Stimulated activated CD4-positive, alpha-beta T cell treated with anti-CD3 and anti-CD28 coated beads, Interleukin-4, amount 100 ng/mL, for 24 hours (primary cell): ENCODE measurements at regions not wholly inside any gene's neighbourhood (a gene's known extent, or its start where the extent isn't known, plus 50 kb on each side); places are given as distances from the start of the nearest gene placed in this dataset.

Experiments
- DNase-seq: peaks from one replicate; pipeline ENCODE4 v3.0.0-alpha.2; 2020

DNA sequence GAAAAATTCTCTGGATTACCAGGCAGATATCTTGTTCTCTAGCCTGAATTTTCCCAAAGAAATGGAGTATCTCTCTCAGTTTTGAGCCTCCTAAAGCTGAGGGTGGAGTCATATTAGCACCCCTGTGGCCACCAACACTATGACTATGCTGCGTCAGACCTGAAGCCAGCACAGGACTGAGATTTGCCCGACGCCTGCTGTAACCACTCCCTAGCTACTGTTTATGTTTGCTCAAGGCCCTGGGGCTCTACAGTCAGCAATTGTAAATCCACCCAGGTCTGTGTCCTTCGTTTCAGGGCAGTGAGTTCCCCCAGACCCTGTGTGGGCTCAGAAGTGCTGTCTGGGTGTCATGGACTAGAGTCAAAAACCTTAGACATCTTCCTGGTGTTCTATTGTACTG lies 61.4 kb downstream of the ZXDA start:
- no peak for DNase-seq

DNA sequence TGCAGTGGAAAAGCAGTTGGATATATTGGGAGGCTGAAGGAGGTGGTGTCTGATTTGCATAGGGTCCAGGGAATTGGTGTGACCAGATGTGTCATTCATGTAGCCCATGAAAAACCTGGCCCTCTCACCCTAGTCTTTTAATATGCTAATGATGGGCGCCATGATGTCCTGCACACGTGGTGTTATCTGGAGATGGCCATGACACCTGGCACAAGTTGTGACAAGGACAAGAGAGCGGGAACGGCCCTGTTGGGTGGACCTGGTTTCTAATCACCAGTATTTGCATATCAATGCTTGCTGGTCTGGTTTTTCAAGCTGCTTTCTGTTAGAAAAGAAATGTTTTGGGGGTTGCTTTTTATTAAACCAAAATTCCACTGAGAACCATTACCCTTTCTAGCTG lies 87.4 kb downstream of the ZXDA start:
- no peak for DNase-seq

DNA sequence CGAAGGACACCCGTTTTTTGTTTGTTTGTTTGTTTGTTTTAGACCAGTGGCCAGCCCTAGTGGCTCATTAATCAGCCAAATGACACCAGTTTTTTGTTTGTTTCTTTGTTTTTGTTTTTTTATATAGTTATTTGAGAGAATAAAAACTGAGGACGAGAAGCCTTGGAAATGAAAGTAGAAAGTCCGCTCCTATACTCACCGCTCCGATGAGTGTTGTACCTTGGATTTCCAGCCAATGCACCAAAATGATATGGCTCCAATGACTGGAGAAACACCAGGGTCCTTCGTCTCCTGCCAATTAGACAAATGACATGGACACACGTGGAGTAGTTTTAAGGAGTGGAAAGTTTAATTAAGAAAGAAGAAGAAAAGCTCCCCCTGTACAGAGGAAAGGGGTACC lies 87.9 kb downstream of the ZXDA start:
- DNase-seq: no peak

DNA sequence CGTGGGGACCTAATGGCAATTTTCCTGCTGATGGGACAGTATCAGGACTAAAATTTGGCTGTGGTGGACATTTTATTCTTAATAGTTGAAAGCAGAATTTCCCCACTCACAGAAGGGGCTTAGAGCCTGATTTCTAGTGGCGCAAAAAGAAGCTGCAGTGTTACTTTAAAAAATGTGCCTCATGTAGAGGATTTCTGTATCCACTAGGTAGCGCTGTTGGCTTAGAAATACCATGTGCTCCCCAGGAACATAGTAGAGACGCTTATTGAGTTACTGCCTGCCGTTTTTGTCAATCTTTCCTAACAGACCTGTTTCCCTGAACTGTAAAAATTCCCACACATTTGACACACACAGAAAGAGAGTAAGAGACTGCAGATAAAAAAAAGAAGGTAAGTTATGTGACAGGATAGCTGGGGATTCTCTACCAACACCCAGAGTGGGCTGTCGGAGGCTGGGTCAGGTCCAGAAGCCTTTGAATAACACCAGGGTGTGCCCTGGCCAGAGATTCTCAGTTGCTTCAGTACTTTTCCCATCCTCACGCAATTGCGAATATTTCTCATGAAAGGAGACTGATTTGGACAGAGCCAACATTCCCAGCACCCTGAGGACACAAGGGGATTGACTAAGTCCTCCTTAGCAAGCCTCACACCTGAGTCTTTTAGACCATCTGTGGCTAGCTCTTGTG lies 88.4 kb downstream of the ZXDA start:
- DNase-seq: peak; percentile 38

DNA sequence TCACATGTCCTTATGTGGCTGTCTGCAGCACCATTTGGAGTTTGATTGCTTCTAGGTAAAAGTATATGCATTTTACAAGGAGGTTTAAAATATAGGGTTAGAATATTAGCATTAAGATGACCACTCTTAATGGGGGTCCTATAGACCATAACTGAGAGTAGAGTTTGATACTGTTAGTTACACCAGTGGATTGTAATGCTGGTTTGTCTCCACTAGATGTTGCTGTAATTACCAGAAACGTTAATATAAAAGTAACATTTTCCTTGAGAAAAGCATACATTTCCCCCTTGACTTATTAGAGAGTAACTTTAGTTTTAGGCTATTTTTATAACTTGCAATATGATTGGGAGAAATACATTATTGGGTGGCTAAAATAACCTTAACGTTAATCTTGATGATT lies 93.0 kb downstream of the ZXDA start:
- no peak for DNase-seq

DNA sequence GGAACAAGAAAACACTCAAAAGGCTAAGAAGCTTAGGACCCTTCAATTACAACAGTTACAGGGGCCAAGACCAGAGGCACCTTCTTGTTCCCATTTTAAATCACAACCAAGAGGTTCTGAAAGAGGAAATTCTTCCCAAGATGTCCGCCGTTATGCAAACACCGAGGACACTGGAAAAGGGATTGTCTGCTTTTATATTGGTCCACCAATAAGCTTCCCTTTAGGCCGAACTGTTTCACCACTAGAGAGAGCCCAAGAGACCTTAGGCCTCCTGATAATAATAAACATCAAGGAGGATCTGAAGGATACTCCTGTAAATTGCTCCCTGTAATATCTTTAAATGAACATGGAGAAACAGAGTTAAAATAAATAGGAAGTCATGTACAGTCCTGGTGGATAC lies 92.6 kb upstream of the NLRP2B start:
- no peak for DNase-seq

DNA sequence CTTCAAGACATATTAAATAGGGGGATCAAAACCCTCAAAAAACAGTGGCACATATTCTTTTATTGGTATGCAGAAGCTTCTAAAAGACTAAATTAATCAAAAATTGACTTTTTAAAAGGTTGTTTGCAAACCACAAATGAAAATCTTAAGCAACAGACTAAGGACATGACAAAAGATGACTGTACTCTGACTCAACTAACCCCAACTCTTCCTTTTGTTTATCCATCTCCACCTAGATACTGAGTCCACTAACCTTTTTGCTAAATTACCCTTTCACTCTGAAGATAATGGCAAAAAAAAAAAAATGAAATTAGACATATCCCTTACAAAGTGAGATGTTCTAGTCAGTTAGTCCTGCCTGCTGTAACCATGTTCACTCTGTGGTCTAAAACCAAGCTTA lies 91.6 kb upstream of the NLRP2B start:
- DNase-seq: no peak

DNA sequence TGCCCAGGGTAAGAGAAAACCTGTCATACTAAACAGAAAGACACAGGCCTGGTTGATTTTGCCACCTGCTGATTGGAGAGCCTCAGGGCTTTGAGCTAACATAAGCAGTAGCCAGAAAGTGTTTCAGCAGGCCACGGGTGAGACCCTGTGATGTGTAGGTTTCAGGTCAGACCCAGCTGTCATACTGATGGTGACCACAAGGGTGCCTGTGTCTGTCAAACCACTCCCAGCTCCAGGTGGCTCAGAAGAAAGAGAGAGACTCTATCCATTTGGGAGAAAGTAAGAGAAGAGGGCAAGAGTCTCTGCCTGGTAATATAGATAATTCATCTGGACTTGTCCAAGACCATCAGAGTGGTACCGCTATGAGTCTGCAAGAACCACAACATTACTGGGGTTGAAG lies 72.8 kb upstream of the NLRP2B start:
- DNase-seq: no peak

DNA sequence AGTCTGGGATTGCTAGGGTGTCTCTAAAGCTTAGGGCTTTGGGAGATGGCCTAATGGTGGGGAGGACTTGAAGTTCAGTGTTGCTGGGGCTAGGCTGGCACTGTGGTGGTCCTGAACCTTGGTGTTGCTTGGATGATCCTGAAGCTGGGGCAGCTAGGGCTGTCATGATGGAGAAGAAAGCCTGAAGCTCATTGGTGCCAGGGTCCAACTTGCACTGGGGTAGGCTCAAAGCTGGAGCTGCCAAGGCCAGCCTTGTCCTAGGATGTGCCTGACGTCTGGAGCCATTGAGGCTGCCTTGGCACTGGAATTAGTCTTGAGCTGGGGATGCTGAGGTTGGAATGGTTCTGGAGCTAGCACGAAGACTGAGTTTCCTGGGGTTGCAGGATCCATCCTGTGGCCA lies 61.0 kb upstream of the NLRP2B start:
- no peak for DNase-seq

DNA sequence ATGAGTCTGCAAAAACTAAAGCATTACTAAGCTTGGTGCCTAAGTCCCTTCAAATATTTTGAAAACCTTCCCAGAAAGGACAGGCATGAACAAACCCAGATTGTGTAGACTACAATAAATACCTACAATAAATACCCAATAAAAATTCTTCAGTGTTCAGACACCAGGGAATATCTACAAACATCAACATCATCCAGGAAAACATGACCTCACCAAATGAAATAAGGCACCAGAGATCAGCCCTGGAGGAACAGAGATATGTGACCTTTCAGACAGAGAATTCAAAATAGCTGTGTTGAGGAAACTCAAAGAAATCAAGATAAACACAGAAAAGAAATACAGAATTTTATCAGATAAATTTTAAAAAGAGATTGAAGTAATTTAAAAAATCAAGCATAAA lies 57.8 kb upstream of the NLRP2B start:
- DNase-seq: no peak
